ENCODE measurements at regions not wholly inside any gene's neighbourhood (a gene's known extent, or its start where the extent isn't known, plus 50 kb on each side); places are given as distances from the start of the nearest gene placed in this dataset.

DNA sequence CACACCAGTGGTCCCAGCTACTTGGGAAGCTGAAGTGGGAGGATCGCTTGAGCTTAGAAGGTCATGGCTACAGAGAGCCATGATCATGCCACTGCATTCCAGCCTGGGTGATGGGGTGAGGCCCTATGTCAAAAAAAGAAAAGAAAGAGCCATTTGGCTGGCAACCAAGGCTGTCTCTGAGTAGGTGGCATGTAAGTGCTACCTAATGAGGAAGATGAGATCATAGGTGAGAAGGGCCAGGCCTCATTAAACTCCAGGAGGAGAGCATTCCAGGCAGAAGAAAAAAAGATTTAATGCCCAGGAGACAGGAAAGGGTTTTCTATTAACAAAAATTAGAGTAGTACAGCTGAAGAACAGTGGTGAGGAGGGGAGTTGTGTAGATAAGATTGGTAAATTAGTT, 103.4 kb upstream of the ZNF678 start:
- no peak for TF ChIP-seq MXI1 (conservative IDR thresholded peaks at IDR 0.05; ENCODE audit: poor library complexity, severe bottlenecking)
- TF ChIP-seq SMC3 (conservative IDR thresholded peaks at IDR 0.05; ENCODE audit: poor library complexity), result no peak
- TF ChIP-seq EP300 (conservative IDR thresholded peaks at IDR 0.05; ENCODE audit: poor library complexity, severe bottlenecking), result no peak
- TF ChIP-seq, protein P1, sequence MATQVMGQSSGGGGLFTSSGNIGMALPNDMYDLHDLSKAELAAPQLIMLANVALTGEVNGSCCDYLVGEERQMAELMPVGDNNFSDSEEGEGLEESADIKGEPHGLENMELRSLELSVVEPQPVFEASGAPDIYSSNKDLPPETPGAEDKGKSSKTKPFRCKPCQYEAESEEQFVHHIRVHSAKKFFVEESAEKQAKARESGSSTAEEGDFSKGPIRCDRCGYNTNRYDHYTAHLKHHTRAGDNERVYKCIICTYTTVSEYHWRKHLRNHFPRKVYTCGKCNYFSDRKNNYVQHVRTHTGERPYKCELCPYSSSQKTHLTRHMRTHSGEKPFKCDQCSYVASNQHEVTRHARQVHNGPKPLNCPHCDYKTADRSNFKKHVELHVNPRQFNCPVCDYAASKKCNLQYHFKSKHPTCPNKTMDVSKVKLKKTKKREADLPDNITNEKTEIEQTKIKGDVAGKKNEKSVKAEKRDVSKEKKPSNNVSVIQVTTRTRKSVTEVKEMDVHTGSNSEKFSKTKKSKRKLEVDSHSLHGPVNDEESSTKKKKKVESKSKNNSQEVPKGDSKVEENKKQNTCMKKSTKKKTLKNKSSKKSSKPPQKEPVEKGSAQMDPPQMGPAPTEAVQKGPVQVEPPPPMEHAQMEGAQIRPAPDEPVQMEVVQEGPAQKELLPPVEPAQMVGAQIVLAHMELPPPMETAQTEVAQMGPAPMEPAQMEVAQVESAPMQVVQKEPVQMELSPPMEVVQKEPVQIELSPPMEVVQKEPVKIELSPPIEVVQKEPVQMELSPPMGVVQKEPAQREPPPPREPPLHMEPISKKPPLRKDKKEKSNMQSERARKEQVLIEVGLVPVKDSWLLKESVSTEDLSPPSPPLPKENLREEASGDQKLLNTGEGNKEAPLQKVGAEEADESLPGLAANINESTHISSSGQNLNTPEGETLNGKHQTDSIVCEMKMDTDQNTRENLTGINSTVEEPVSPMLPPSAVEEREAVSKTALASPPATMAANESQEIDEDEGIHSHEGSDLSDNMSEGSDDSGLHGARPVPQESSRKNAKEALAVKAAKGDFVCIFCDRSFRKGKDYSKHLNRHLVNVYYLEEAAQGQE (IDR thresholded peaks at IDR 0.05; ENCODE audit: borderline replicate concordance), result no peak
- TF ChIP-seq, protein P2, sequence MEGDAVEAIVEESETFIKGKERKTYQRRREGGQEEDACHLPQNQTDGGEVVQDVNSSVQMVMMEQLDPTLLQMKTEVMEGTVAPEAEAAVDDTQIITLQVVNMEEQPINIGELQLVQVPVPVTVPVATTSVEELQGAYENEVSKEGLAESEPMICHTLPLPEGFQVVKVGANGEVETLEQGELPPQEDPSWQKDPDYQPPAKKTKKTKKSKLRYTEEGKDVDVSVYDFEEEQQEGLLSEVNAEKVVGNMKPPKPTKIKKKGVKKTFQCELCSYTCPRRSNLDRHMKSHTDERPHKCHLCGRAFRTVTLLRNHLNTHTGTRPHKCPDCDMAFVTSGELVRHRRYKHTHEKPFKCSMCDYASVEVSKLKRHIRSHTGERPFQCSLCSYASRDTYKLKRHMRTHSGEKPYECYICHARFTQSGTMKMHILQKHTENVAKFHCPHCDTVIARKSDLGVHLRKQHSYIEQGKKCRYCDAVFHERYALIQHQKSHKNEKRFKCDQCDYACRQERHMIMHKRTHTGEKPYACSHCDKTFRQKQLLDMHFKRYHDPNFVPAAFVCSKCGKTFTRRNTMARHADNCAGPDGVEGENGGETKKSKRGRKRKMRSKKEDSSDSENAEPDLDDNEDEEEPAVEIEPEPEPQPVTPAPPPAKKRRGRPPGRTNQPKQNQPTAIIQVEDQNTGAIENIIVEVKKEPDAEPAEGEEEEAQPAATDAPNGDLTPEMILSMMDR (IDR thresholded peaks at IDR 0.05; ENCODE audit: poor library complexity, severe bottlenecking), result no peak
- TF ChIP-seq POLR2AphosphoS5 (IDR thresholded peaks at IDR 0.05), result no peak
- TF ChIP-seq TAF1 (IDR thresholded peaks at IDR 0.05; ENCODE audit: low read depth), result no peak
- no peak for TF ChIP-seq RAD21 (conservative IDR thresholded peaks at IDR 0.05)
- TF ChIP-seq EZH2 (IDR thresholded peaks at IDR 0.05; ENCODE audit: borderline replicate concordance, insufficient read depth, low read length, poor library complexity, severe bottlenecking), result no peak

DNA sequence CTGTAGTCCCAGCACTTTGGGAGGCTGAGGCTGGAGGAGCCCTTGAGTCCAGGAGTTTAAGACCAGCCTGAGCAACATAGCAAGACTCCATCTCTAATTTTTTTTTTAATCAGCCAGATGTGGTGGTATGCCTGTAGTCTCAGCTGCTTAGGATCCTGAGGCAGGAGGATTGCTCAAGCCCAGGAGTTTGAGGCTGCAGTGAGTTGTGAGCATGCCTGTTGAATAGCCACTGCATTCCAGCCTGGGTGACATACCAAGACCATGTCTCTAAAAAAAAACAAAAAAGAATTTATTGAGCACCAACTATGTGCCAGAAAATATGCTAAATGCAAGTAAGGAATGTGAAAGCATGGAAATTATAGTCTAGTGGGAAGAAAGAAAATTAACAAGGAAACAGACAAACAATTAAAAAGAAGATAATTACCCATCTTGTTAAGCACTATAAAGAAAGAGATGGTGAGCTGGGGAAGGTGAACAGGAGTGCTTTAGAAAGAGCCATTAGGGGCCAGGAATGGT, 104.0 kb upstream of the ZNF678 start:
- TF ChIP-seq MXI1 (conservative IDR thresholded peaks at IDR 0.05; ENCODE audit: poor library complexity, severe bottlenecking) (no peak), RAD21 (conservative IDR thresholded peaks at IDR 0.05) (no peak), TAF1 (IDR thresholded peaks at IDR 0.05; ENCODE audit: low read depth) (no peak)
- TF ChIP-seq, protein P2 (IDR thresholded peaks at IDR 0.05; ENCODE audit: poor library complexity, severe bottlenecking), result no peak
- TF ChIP-seq, protein P1 (IDR thresholded peaks at IDR 0.05; ENCODE audit: borderline replicate concordance), result no peak
- Histone ChIP-seq H3K9me2 (ENCODE audit: insufficient read depth, low read length) (no peaks in the 10 kb centered on the region), H3K9me3 (ENCODE audit: low read length) (no peaks in the 10 kb centered on the region)

More for the DNA sequence above, 103.4 kb upstream of the ZNF678 start:
- H3K27me3 ChIP-seq (ENCODE audit: insufficient read depth, low read depth, low read length), result no peaks in the 10 kb centered on the region
- H3K9me2 ChIP-seq (ENCODE audit: insufficient read depth, low read length), result no peaks in the 10 kb centered on the region
- no peaks in the 10 kb centered on the region for H3K79me2 ChIP-seq (replicated peaks; ENCODE audit: insufficient read depth, low read length)
- no peak overlapping the region for H3K4me2 ChIP-seq (ENCODE audit: low read length)
- H3K4me3 ChIP-seq (ENCODE audit: low read length), result no peak overlapping the region
- H3K9ac ChIP-seq (ENCODE audit: low read length), result no peak overlapping the region
- no peaks in the 10 kb centered on the region for H3K36me3 ChIP-seq (ENCODE audit: insufficient read depth, low read length)
- no peaks in the 10 kb centered on the region for H4K20me1 ChIP-seq (ENCODE audit: insufficient read depth)
- no peaks in the 10 kb centered on the region for H3F3A ChIP-seq (ENCODE audit: insufficient read depth, low read length, poor library complexity, severe bottlenecking)
- H3K27ac ChIP-seq (ENCODE audit: low read length), result no peak overlapping the region
- no peak overlapping the region for H2AFZ ChIP-seq (ENCODE audit: low read depth, low read length)
- no peaks in the 10 kb centered on the region for H3K9me3 ChIP-seq (ENCODE audit: low read length)

More for the DNA sequence above, 104.0 kb upstream of the ZNF678 start:
- Histone ChIP-seq H3K4me2 (ENCODE audit: low read length) (no peak overlapping the region), H3K79me2 (replicated peaks; ENCODE audit: insufficient read depth, low read length) (no peaks in the 10 kb centered on the region), H3K27ac (ENCODE audit: low read length) (no peak overlapping the region), H3K36me3 (ENCODE audit: insufficient read depth, low read length) (no peaks in the 10 kb centered on the region), H3K4me3 (ENCODE audit: low read length) (no peak overlapping the region), H2AFZ (ENCODE audit: low read depth, low read length) (no peak overlapping the region), H4K20me1 (ENCODE audit: insufficient read depth) (no peaks in the 10 kb centered on the region), H3K27me3 (ENCODE audit: insufficient read depth, low read depth, low read length) (no peaks in the 10 kb centered on the region), H3F3A (ENCODE audit: insufficient read depth, low read length, poor library complexity, severe bottlenecking) (no peaks in the 10 kb centered on the region), H3K9ac (ENCODE audit: low read length) (no peak overlapping the region)

Data from neural cell (in vitro differentiated cells).